Activated CD4-positive, alpha-beta T cell treated with anti-CD3 and anti-CD28 coated beads for 36 hours (primary cell): ENCODE measurements at regions not wholly inside any gene's neighbourhood (a gene's known extent, or its start where the extent isn't known, plus 50 kb on each side); places are given as distances from the start of the nearest gene placed in this dataset.

Experiments
- ATAC-seq: fragments of 200-7000 bp; cut with Tn5 transposase; one replicate; pipeline ENCODE4 v1.10.0; 2021; ENCODE audit warnings: mild to moderate bottlenecking, moderate library complexity
- CTCF ChIA-PET: fragments of 350-600 bp; sonication (Branson Sonifier 250); formaldehyde crosslinking; loops from one replicate; lab custom pipeline; 2021; ENCODE audit warnings: antibody characterized with exemption; lab: Charles Lee
- POLR2A ChIA-PET: fragments of 350-600 bp; sonication (Branson Sonifier 250); formaldehyde crosslinking; loops from one replicate; lab custom pipeline; 2021; ENCODE audit warnings: antibody characterized with exemption, inconsistent platforms; lab: Charles Lee
- DNase-seq: peaks from one replicate; pipeline ENCODE4 v3.0.0-alpha.2; 2020
- H3K27ac Mint-ChIP-seq: one replicate; pipeline ENCODE4 v1.8.0; 2021; ENCODE audit warnings: mixed read lengths
- H3K27me3 Mint-ChIP-seq: one replicate; pipeline ENCODE4 v1.8.0; 2021; ENCODE audit warnings: mixed read lengths
- H3K36me3 Mint-ChIP-seq: one replicate; pipeline ENCODE4 v1.8.0; 2021; ENCODE audit warnings: low read depth, mixed read lengths
- H3K4me1 Mint-ChIP-seq: one replicate; pipeline ENCODE4 v1.8.0; 2021; ENCODE audit warnings: mixed read lengths
- H3K4me3 Mint-ChIP-seq: one replicate; pipeline ENCODE4 v1.8.0; 2021; ENCODE audit warnings: mild to moderate bottlenecking, moderate library complexity, mixed read lengths
- H3K9me3 Mint-ChIP-seq: one replicate; pipeline ENCODE4 v1.8.0; 2021; ENCODE audit warnings: low read depth, mixed read lengths
- intact Hi-C, 2 experiments: fragments of 100-400 bp; cut with DNase I in 1 of 2; cut with micrococcal nuclease in 1 of 2; formaldehyde crosslinking; loops; one replicate each; pipeline versions ENCODE4 v1.14.2 to v1.15.1; 2022 to 2024; cut with DNase I, micrococcal nuclease

DNA sequence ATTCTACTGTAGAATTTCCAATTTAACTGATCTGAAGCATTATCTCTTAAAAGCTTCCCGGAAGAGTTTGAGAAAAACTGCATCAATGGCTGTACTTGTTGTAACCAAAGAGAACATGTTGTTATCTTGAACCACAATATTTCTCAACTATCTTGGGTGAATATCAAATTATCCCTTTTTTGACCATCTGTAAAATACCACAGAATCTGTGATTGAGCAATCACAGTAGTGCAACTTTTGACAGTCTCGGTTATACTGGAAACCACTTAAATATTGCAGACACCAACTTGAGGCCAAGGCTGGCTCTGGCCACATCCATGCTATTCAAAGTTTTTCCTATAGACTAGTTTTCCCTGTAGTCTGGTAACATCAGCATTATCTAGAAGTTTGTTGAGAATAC is 842.8 kb upstream of the EPHA6 start:
- peaks cover 10% of the 10 kb centered on the region for H3K9me3 Mint-ChIP-seq
- no peaks in the 10 kb centered on the region for H3K4me1 Mint-ChIP-seq
- CTCF ChIA-PET: no interaction called here
- H3K4me3 Mint-ChIP-seq: no peak overlapping the region
- POLR2A ChIA-PET: interaction anchor here (0.7 kb wide), 1 partner anchor 47 kb away, joined by 3 read pairs; no protein-coding TSS in a partner anchor
- H3K27me3 Mint-ChIP-seq: no peaks in the 10 kb centered on the region
- H3K36me3 Mint-ChIP-seq: no peaks in the 10 kb centered on the region
- DNase-seq (no peak), ATAC-seq (no peak)
- intact Hi-C loops: no loop called here
- no peak overlapping the region for H3K27ac Mint-ChIP-seq

DNA sequence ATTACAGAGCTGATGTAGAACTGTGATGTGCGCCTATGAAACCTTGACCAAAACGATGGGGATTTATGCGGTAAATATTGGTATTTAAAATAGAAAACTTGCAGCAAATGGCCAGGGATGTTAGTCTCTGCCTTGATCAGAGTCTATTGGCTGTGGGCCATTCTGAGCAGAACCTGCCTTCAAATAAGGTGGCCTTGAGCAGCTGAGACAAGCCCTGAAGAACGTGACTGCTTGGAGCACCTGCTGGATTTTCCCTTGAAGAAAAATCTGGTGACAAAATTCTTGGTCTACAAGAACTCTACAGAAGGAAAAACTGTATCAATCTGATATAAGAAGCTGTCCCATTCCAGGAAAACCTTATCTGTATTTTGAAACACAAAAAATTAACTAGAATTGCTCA is 820.1 kb upstream of the EPHA6 start:
- ATAC-seq (no peak), DNase-seq (no peak)
- Mint-ChIP-seq H3K9me3 (peaks cover 7% of the 10 kb centered on the region), H3K4me1 (no peaks in the 10 kb centered on the region), H3K27ac (no peak overlapping the region), H3K36me3 (no peaks in the 10 kb centered on the region), H3K4me3 (no peak overlapping the region), H3K27me3 (no peaks in the 10 kb centered on the region)
- ChIA-PET CTCF (no interaction called here), POLR2A (no interaction called here)
- intact Hi-C loops: no loop called here

DNA sequence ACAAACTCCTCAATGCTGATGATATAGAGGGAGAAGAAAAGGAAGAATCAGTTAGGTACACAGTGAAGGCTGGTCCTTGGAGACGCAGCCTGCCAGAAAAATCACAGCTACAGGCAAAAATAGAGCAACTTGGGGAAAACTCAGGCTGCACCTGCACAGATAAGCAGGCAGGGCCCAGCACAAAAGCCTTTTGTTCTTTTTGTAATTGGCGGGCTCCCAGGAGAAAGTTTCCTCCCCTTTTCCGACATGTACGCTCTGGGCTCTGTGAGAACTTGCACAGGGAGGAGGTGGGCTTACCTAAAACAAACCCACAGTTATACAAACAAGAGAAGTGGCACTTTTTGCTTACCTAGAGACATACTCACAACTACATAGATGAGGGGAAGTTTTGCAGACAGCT is 813.4 kb upstream of the EPHA6 start:
- no peak for DNase-seq
- Mint-ChIP-seq H3K9me3 (peaks cover 11% of the 10 kb centered on the region), H3K27ac (no peak overlapping the region), H3K27me3 (no peaks in the 10 kb centered on the region), H3K4me3 (no peak overlapping the region), H3K36me3 (no peaks in the 10 kb centered on the region), H3K4me1 (no peaks in the 10 kb centered on the region)
- POLR2A ChIA-PET: no interaction called here
- ATAC-seq: no peak
- intact Hi-C loops: no loop called here
- CTCF ChIA-PET: no interaction called here

- no peaks in the 10 kb centered on the region for H3K36me3 Mint-ChIP-seq
- no peak for ATAC-seq
- DNase-seq: no peak
- POLR2A ChIA-PET: no interaction called here
- no peaks in the 10 kb centered on the region for H3K27me3 Mint-ChIP-seq
- no peak overlapping the region for H3K4me3 Mint-ChIP-seq
- CTCF ChIA-PET: no interaction called here
- intact Hi-C loops: no loop called here
- no peaks in the 10 kb centered on the region for H3K4me1 Mint-ChIP-seq
- H3K27ac Mint-ChIP-seq: no peak overlapping the region
- H3K9me3 Mint-ChIP-seq: peaks cover 3% of the 10 kb centered on the region
These were observed 806.7 kb upstream of the EPHA6 start for GRCh38 chr3:96007650-96008195.

DNA sequence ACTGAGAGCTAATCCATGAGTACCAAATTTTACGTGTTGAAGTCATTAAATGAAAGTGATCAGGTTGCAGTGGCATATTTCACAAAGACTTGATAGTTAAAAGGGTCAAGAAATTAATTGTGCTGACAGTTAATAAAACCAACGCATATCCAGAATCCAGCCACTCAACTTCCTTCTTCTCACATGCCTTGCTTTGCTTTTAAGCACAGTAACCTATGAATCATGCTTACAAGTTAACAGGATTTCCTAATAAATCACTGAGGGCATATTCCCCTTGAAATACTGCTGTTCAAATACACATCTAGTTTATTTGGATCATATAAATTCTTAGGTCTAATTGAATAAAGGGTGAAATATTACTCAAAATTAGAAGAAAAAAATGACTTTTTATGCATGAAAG is 801.5 kb upstream of the EPHA6 start:
- ChIA-PET POLR2A (no interaction called here), CTCF (no interaction called here)
- Mint-ChIP-seq H3K4me3 (no peak overlapping the region), H3K4me1 (no peaks in the 10 kb centered on the region), H3K36me3 (no peaks in the 10 kb centered on the region), H3K9me3 (no peaks in the 10 kb centered on the region), H3K27ac (no peak overlapping the region), H3K27me3 (no peaks in the 10 kb centered on the region)
- intact Hi-C loops: no loop called here
- ATAC-seq (no peak), DNase-seq (no peak)

DNA sequence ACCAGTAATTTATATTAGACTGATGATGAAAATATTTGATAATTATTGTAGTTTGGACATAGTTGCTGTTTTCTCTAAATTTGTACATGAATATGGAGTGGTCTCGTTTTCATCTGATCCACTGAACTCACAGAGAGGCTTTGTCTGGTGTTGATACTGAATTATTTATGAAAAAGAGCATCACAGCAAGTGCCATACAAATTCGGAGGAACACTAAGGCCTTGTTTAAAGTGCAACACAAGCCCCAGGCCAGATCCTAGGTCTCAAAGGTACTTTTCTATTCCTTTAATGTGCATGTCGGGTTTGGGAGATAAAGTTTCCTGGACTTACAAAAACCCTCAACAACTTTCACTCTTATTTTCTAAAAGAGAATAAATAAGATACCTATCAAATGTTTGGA is 796.8 kb upstream of the EPHA6 start:
- H3K27me3 Mint-ChIP-seq: no peaks in the 10 kb centered on the region
- ATAC-seq (no peak), DNase-seq (no peak)
- H3K9me3 Mint-ChIP-seq: no peaks in the 10 kb centered on the region
- no peak overlapping the region for H3K27ac Mint-ChIP-seq
- ChIA-PET POLR2A (no interaction called here), CTCF (no interaction called here)
- intact Hi-C loops: no loop called here
- H3K36me3 Mint-ChIP-seq: no peaks in the 10 kb centered on the region
- H3K4me3 Mint-ChIP-seq: no peak overlapping the region
- no peaks in the 10 kb centered on the region for H3K4me1 Mint-ChIP-seq

DNA sequence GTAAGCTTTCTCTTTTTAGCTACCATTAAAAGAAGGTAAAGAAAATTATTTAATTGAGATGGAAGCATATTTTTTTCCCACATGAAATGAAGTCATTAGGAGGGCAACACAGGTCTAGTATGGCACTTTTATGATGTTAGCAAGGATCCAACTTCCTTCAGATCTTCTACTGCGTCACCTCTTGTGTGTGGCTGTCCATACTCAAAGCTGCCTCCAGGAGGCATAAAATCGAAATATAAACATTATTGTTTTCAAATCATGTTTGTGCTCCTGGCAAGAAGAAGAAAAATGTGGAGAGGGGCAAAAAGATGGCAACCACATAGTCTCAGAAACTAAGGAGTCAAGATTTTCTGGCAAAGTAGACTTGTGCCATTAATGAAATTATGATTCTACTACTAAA is 791.7 kb upstream of the EPHA6 start:
- Mint-ChIP-seq H3K4me1 (no peaks in the 10 kb centered on the region), H3K27ac (no peak overlapping the region), H3K9me3 (peaks cover 1% of the 10 kb centered on the region), H3K4me3 (no peak overlapping the region), H3K36me3 (no peaks in the 10 kb centered on the region), H3K27me3 (no peaks in the 10 kb centered on the region)
- intact Hi-C loops: no loop called here
- DNase-seq (no peak), ATAC-seq (no peak)
- ChIA-PET CTCF (no interaction called here), POLR2A (no interaction called here)

DNA sequence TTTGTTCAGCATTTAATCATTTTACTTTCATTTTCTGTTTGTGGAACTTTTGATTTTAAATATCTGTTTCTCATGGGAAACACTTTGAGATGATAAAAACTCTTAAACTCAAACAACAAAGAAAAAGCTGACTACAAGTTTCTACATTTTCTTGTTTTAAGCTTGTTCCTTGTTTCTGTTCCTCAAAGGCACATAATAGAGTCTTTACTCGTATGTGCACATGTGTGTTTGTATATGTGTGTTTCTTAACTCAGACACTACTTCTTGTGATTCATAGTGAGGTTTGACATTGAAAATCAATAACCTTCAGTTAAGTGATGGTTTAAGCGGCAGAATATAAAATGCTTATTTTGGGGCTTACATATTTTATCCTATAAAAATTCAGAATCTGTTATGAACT is 786.7 kb upstream of the EPHA6 start:
- Mint-ChIP-seq H3K9me3 (peaks cover 3% of the 10 kb centered on the region), H3K27ac (no peak overlapping the region), H3K27me3 (no peaks in the 10 kb centered on the region), H3K4me1 (no peaks in the 10 kb centered on the region), H3K36me3 (no peaks in the 10 kb centered on the region), H3K4me3 (no peak overlapping the region)
- POLR2A ChIA-PET: no interaction called here
- CTCF ChIA-PET: no interaction called here
- intact Hi-C loops: no loop called here
- DNase-seq: no peak
- ATAC-seq: no peak

DNA sequence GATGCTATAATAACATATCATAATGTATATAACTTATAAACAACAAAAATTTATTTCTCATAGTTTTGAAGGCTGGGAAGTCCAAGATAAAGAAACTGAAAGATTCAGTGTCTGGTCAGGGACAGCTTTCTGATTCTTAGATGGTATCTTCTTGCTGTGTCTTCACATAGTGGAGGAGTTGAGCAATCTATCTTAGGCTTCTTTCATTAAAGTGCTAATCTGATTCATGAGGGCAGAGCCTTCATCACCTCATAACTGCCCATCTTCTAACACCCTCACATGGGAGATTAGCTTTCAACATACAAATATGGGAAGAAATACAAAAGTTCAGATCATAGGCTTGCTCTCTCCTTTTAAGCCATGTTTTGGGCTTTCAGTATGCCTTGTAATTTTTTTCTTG is 774.8 kb upstream of the EPHA6 start:
- no peak overlapping the region for H3K27ac Mint-ChIP-seq
- H3K4me3 Mint-ChIP-seq: no peak overlapping the region
- peaks cover 2% of the 10 kb centered on the region for H3K9me3 Mint-ChIP-seq
- no peaks in the 10 kb centered on the region for H3K4me1 Mint-ChIP-seq
- DNase-seq (no peak), ATAC-seq (no peak)
- ChIA-PET POLR2A (no interaction called here), CTCF (no interaction called here)
- intact Hi-C loops: no loop called here
- no peaks in the 10 kb centered on the region for H3K36me3 Mint-ChIP-seq
- no peaks in the 10 kb centered on the region for H3K27me3 Mint-ChIP-seq

- no peaks in the 10 kb centered on the region for H3K4me1 Mint-ChIP-seq
These were observed 755.1 kb upstream of the EPHA6 start for GRCh38 chr3:96059301-96059700.

GRCh38 chr3:96069065-96069464 is 745.3 kb upstream of the EPHA6 start:
- DNase-seq: no peak
- ATAC-seq: no peak
- no peaks in the 10 kb centered on the region for H3K27me3 Mint-ChIP-seq
- H3K4me1 Mint-ChIP-seq: no peaks in the 10 kb centered on the region
- H3K27ac Mint-ChIP-seq: no peak overlapping the region
- CTCF ChIA-PET: no interaction called here
- POLR2A ChIA-PET: no interaction called here
- no peaks in the 10 kb centered on the region for H3K36me3 Mint-ChIP-seq
- intact Hi-C loops: no loop called here
- H3K9me3 Mint-ChIP-seq: peaks cover 11% of the 10 kb centered on the region
- no peak overlapping the region for H3K4me3 Mint-ChIP-seq

More at GRCh38 chr3:96059301-96059700, 755.1 kb upstream of the EPHA6 start:
- ChIA-PET CTCF (no interaction called here), POLR2A (no interaction called here)
- H3K27me3 Mint-ChIP-seq: no peaks in the 10 kb centered on the region
- no peak overlapping the region for H3K4me3 Mint-ChIP-seq
- peaks cover 8% of the 10 kb centered on the region for H3K9me3 Mint-ChIP-seq
- intact Hi-C loops: no loop called here
- H3K36me3 Mint-ChIP-seq: no peaks in the 10 kb centered on the region
- no peak overlapping the region for H3K27ac Mint-ChIP-seq
- ATAC-seq: no peak
- no peak for DNase-seq

DNA sequence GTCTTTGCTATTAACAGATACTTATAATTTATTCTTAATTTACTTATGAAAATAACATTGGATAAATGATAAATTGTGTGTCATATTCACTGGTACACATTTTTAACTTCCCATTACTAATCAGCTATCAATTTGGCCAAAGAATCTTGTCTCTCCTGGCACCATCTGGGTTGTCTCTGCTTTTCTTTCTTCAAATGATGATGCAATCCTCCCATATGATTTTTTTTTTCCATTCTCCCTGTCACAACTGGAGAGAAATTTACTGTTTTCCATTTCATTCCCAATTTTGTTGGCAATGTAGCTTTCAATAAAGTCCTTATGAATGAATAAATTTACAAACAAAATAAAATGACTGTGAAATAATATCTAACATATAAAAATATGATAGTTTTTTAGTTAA is 743.7 kb upstream of the EPHA6 start:
- no peak overlapping the region for H3K4me3 Mint-ChIP-seq
- intact Hi-C loops: no loop called here
- H3K27ac Mint-ChIP-seq: no peak overlapping the region
- no peak for DNase-seq
- no peaks in the 10 kb centered on the region for H3K36me3 Mint-ChIP-seq
- ChIA-PET POLR2A (no interaction called here), CTCF (interaction anchor here (0.7 kb wide), 1 partner anchor 73 kb away, joined by 3 read pairs; no protein-coding TSS in a partner anchor)
- no peaks in the 10 kb centered on the region for H3K4me1 Mint-ChIP-seq
- peaks cover 9% of the 10 kb centered on the region for H3K9me3 Mint-ChIP-seq
- ATAC-seq: no peak
- H3K27me3 Mint-ChIP-seq: no peaks in the 10 kb centered on the region

GRCh38 chr3:96071097-96071496 is 743.3 kb upstream of the EPHA6 start:
- no peaks in the 10 kb centered on the region for H3K36me3 Mint-ChIP-seq
- intact Hi-C loops: no loop called here
- H3K27me3 Mint-ChIP-seq: no peaks in the 10 kb centered on the region
- ATAC-seq (no peak), DNase-seq (no peak)
- H3K4me1 Mint-ChIP-seq: no peaks in the 10 kb centered on the region
- POLR2A ChIA-PET: no interaction called here
- CTCF ChIA-PET: no interaction called here
- H3K27ac Mint-ChIP-seq: no peak overlapping the region
- peaks cover 9% of the 10 kb centered on the region for H3K9me3 Mint-ChIP-seq
- H3K4me3 Mint-ChIP-seq: no peak overlapping the region
